Lung (tissue), 11 donors: ENCODE measurements at regions not wholly inside any gene's neighbourhood (a gene's known extent, or its start where the extent isn't known, plus 50 kb on each side); places are given as distances from the start of the nearest gene placed in this dataset.

Source experiments
- ATAC-seq: fragments of 200-7000 bp; cut with Tn5 transposase; one replicate; pipeline ENCODE4 v1.9.1; 2020; ENCODE audit warnings: moderate number of reproducible peaks; ENCODE audit not compliant: insufficient read depth, low FRiP score
- DNase-seq, 3 donors: peaks; one replicate each; pipeline ENCODE4 v3.0.0-alpha.2; 2013 to 2017
- H3K27ac ChIP-seq, 2 donors: one replicate each; pipeline ENCODE4 v1.5.1; 2013; ENCODE audit warnings: mild to moderate bottlenecking in 2 of 2, moderate library complexity in 2 of 2, control low read depth in 1 of 2, inconsistent platforms in 1 of 2, low read depth in 1 of 2, low read length in 1 of 2
- H3K27me3 ChIP-seq, 3 donors: one replicate each; pipeline ENCODE4 v1.5.1; 2013; ENCODE audit warnings: low read length in 2 of 3; ENCODE audit not compliant: control insufficient read depth in 3 of 3, insufficient read depth in 3 of 3
- H3K36me3 ChIP-seq, 4 donors: one replicate each; pipeline ENCODE4 v1.5.1; 2013; ENCODE audit warnings: low read length in 4 of 4, mild to moderate bottlenecking in 1 of 4, moderate library complexity in 1 of 4; ENCODE audit not compliant: control insufficient read depth in 4 of 4, insufficient read depth in 4 of 4
- H3K4me1 ChIP-seq, 5 donors: one replicate each; pipeline ENCODE4 v1.5.1; 2013; ENCODE audit warnings: low read length in 5 of 5, mild to moderate bottlenecking in 2 of 5, moderate library complexity in 1 of 5; ENCODE audit not compliant: control insufficient read depth in 5 of 5, insufficient read depth in 5 of 5
- H3K4me3 ChIP-seq: one replicate; pipeline ENCODE4 v1.5.1; 2013; ENCODE audit warnings: mild to moderate bottlenecking, control low read depth, moderate library complexity
- H3K9ac ChIP-seq, 2 donors: one replicate each; pipeline ENCODE4 v1.5.1; 2013; ENCODE audit warnings: low read length in 2 of 2, control low read depth in 1 of 2; ENCODE audit not compliant: insufficient read depth in 1 of 2
- H3K9me3 ChIP-seq, 4 donors: one replicate each; pipeline ENCODE4 v1.5.1; 2013; ENCODE audit warnings: low read length in 3 of 4, mild to moderate bottlenecking in 1 of 4, moderate library complexity in 1 of 4; ENCODE audit not compliant: control insufficient read depth in 4 of 4, insufficient read depth in 3 of 4
- CTCF ChIP-seq: IDR thresholded peaks from 2 replicates; pipeline ENCODE4 v1.5.1; 2012; ENCODE audit warnings: mild to moderate bottlenecking; ENCODE audit errors: control extremely low read depth, extremely low read depth
- WGBS, 2 donors: extraction: QIAGEN DNeasy Blood & Tissue Kit; methylation state at CpG; one replicate each; pipeline ENCODE4 v1.1.7; 2013; 5-methylcytosine and 5-hydroxymethylcytosine counted together
- donor health status: control.
- donor health status: control.
- donor health status: Bipolar disorder and iron deficiency.
- donor health status: healthy.
- donor health status: DM: yes; HTN: yes; CAD: no.

GRCh38 chr20:22862671-22863230 lies 172.4 kb upstream of the SSTR4 start:
- Histone ChIP-seq H3K27me3 (no peaks in the 10 kb centered on the region), H3K36me3 (no peaks in the 10 kb centered on the region), H3K4me3 (no peak overlapping the region), H3K9ac (no peak overlapping the region), H3K4me1 (peaks cover 0 to 9% (median 0%) of the 10 kb centered on the region in 5 donors), H3K27ac (peak overlapping the region in 1 of 2 donors; percentile 64), H3K9me3 (no peaks in the 10 kb centered on the region)
- TF ChIP-seq CTCF, result no peak
- ATAC-seq (no peak), DNase-seq (peak in 1 of 3 donors; percentile 9)
- WGBS, 2 donors, result 63 to 87% methylated on average over 11 of the region's 11 CpGs

GRCh38 chr20:22863826-22864225 lies 171.3 kb upstream of the SSTR4 start:
- peak; percentile 40 to 80 (median 77) for DNase-seq
- Histone ChIP-seq H3K9me3 (no peaks in the 10 kb centered on the region), H3K4me1 (peaks cover 0 to 9% (median 0%) of the 10 kb centered on the region in 5 donors), H3K4me3 (no peak overlapping the region), H3K27me3 (no peaks in the 10 kb centered on the region), H3K9ac (no peak overlapping the region), H3K36me3 (no peaks in the 10 kb centered on the region), H3K27ac (no peak overlapping the region)
- no peak for ATAC-seq
- TF ChIP-seq CTCF, result no peak
- WGBS, 2 donors, result 63 to 80% methylated on average over 4 of the region's 4 CpGs

GRCh38 chr20:22866812-22867341 lies 168.2 kb upstream of the SSTR4 start:
- ATAC-seq, result no peak
- Histone ChIP-seq H3K9me3 (no peaks in the 10 kb centered on the region), H3K27ac (peak overlapping the region in 1 of 2 donors; percentile 21), H3K27me3 (no peaks in the 10 kb centered on the region), H3K36me3 (no peaks in the 10 kb centered on the region), H3K9ac (no peak overlapping the region), H3K4me1 (peaks cover 0 to 9% (median 0%) of the 10 kb centered on the region in 5 donors), H3K4me3 (no peak overlapping the region)
- WGBS, 2 donors, result 51 to 60% methylated on average over 2 of the region's 2 CpGs
- peak in 2 of 3 donors; percentile 12 to 16 for DNase-seq
- no peak for TF ChIP-seq CTCF
